ENCODE measurements at regions not wholly inside any gene's neighbourhood (a gene's known extent, or its start where the extent isn't known, plus 50 kb on each side); places are given as distances from the start of the nearest gene placed in this dataset.

DNA sequence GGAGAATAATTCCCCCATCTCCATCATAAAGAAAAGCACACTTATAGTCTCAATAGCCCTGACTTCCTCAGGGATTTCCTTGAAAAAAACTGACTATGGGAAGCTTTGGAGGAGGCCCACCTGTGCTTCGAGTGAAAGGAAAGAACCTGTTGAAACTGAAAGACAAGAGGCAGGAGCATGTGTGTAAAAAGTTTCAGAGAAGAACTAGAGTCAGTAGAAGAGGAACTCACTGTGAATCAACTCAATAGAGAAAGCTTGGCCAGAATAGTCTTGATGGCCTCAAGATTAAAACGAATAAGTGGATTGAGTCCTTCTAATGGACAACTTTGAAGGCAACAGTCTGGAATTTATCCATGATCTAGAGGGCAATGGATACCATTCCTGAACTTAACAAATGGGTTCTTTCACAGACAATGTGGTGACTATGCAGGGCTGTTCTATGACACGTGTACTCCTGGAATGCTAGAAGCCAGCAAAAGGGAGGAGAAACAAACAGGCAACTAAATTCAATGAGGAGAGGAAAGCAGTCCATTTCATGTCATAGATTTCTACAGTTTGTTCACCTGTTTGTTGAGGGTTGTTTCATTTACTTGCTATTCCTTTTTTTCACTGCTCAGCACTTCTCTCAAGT, 442.3 kb downstream of the GRB14 start:
- Histone ChIP-seq H4K20me1 (ENCODE audit: control insufficient read depth, extremely low read depth, insufficient read depth, low read length) (no peaks in the 10 kb centered on the region), H3K4me3 (ENCODE audit: control insufficient read depth in 2 of 3, extremely low read depth in 1 of 3, insufficient read depth in 2 of 3, low read depth in 1 of 3, low read length in 3 of 3) (no peak overlapping the region), H3K9ac (ENCODE audit: control insufficient read depth, extremely low read depth, insufficient read depth, low read length) (no peak overlapping the region), H3K9me1 (ENCODE audit: control insufficient read depth, extremely low read depth, insufficient read depth, low read length) (no peaks in the 10 kb centered on the region), H3K36me3 (ENCODE audit: control insufficient read depth in 2 of 2, extremely low read depth in 1 of 2, insufficient read depth in 2 of 2, low read length in 2 of 2) (no peaks in the 10 kb centered on the region), H3K27me3 (ENCODE audit: control insufficient read depth, extremely low read depth, insufficient read depth, low read length) (no peaks in the 10 kb centered on the region), H3K79me2 (ENCODE audit: control insufficient read depth, insufficient read depth, low read length) (no peaks in the 10 kb centered on the region), H2AFZ (ENCODE audit: control insufficient read depth, low read length) (no peak overlapping the region), H3K4me1 (ENCODE audit: control insufficient read depth, extremely low read depth, insufficient read depth, low read length) (no peaks in the 10 kb centered on the region), H3K4me2 (ENCODE audit: control insufficient read depth, extremely low read depth, insufficient read depth, low read depth, low read length) (no peak overlapping the region), H3K27ac (ENCODE audit: control insufficient read depth, insufficient read depth, low read length) (no peak overlapping the region), H3K9me3 (ENCODE audit: control insufficient read depth, low read depth, low read length) (no peaks in the 10 kb centered on the region)
- TF ChIP-seq, protein P1, sequence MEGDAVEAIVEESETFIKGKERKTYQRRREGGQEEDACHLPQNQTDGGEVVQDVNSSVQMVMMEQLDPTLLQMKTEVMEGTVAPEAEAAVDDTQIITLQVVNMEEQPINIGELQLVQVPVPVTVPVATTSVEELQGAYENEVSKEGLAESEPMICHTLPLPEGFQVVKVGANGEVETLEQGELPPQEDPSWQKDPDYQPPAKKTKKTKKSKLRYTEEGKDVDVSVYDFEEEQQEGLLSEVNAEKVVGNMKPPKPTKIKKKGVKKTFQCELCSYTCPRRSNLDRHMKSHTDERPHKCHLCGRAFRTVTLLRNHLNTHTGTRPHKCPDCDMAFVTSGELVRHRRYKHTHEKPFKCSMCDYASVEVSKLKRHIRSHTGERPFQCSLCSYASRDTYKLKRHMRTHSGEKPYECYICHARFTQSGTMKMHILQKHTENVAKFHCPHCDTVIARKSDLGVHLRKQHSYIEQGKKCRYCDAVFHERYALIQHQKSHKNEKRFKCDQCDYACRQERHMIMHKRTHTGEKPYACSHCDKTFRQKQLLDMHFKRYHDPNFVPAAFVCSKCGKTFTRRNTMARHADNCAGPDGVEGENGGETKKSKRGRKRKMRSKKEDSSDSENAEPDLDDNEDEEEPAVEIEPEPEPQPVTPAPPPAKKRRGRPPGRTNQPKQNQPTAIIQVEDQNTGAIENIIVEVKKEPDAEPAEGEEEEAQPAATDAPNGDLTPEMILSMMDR (optimal IDR thresholded peaks at IDR 0.05 in 1 of 3, IDR thresholded peaks at IDR 0.05 in 1 of 3, conservative IDR thresholded peaks at IDR 0.05 in 1 of 3; ENCODE audit: extremely low read depth in 1 of 3, insufficient read depth in 2 of 3, low read length in 3 of 3), result no peak
- TF ChIP-seq EZH2 (IDR thresholded peaks at IDR 0.05; ENCODE audit: low read length), result no peak
- peak; percentile 52 for FAIRE-seq
- dilution Hi-C loops (cut with MboI; ENCODE audit: extremely low pct_ligation_motif_present, low sequenced_read_pairs), result no loop called here
- no peak for DNase-seq (ENCODE audit: low read depth, low spot score)

DNA sequence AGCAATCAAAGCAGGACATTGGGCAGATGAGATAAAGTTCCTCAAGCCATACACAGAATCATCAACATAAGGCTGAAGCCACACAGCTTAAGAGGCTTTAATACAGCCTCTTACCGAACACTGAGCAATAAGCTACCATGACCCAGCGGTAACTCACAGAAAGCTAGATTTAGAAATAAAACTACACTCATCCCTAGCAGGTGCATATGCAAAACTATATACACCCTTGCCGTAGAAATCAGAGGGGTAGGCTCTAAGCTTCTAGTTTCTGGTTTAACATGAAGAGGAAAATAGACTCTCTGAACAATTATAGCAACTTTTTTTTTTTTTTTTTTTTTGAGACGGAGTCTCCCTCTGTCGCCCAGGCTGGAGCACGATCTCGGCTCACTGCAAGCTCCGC, 428.8 kb upstream of the FIGN start:
- no peak for FAIRE-seq
- Histone ChIP-seq H3K27me3 (ENCODE audit: control insufficient read depth, extremely low read depth, insufficient read depth, low read length) (no peaks in the 10 kb centered on the region), H3K9me1 (ENCODE audit: control insufficient read depth, extremely low read depth, insufficient read depth, low read length) (no peaks in the 10 kb centered on the region), H3K36me3 (ENCODE audit: control insufficient read depth in 2 of 2, extremely low read depth in 1 of 2, insufficient read depth in 2 of 2, low read length in 2 of 2) (no peaks in the 10 kb centered on the region), H3K4me3 (ENCODE audit: control insufficient read depth in 2 of 3, extremely low read depth in 1 of 3, insufficient read depth in 2 of 3, low read depth in 1 of 3, low read length in 3 of 3) (no peak overlapping the region), H3K27ac (ENCODE audit: control insufficient read depth, insufficient read depth, low read length) (no peak overlapping the region), H3K79me2 (ENCODE audit: control insufficient read depth, insufficient read depth, low read length) (no peaks in the 10 kb centered on the region), H3K9ac (ENCODE audit: control insufficient read depth, extremely low read depth, insufficient read depth, low read length) (no peak overlapping the region), H3K4me1 (ENCODE audit: control insufficient read depth, extremely low read depth, insufficient read depth, low read length) (no peaks in the 10 kb centered on the region), H2AFZ (ENCODE audit: control insufficient read depth, low read length) (no peak overlapping the region), H3K9me3 (ENCODE audit: control insufficient read depth, low read depth, low read length) (no peaks in the 10 kb centered on the region), H3K4me2 (ENCODE audit: control insufficient read depth, extremely low read depth, insufficient read depth, low read depth, low read length) (no peak overlapping the region), H4K20me1 (ENCODE audit: control insufficient read depth, extremely low read depth, insufficient read depth, low read length) (no peaks in the 10 kb centered on the region)
- no peak for DNase-seq (ENCODE audit: low read depth, low spot score)
- dilution Hi-C loops (cut with MboI; ENCODE audit: extremely low pct_ligation_motif_present, low sequenced_read_pairs), result no loop called here
- no peak for TF ChIP-seq EZH2 (IDR thresholded peaks at IDR 0.05; ENCODE audit: low read length)
- TF ChIP-seq, protein P1 (optimal IDR thresholded peaks at IDR 0.05 in 1 of 3, IDR thresholded peaks at IDR 0.05 in 1 of 3, conservative IDR thresholded peaks at IDR 0.05 in 1 of 3; ENCODE audit: extremely low read depth in 1 of 3, insufficient read depth in 2 of 3, low read length in 3 of 3), result no peak
